OCI-LY7 (cell line): ENCODE measurements at regions not wholly inside any gene's neighbourhood (a gene's known extent, or its start where the extent isn't known, plus 50 kb on each side); places are given as distances from the start of the nearest gene placed in this dataset.

ENCODE experiments used
- BruUV-seq: library from RNA; stranded (reverse); fragments of 400-500 nt; replicated peaks from 2 replicates; lab custom pipeline; 2021; lab: Mats Ljungman, UMichigan
- CTCF ChIA-PET: fragments of 300-600 bp; sonication (Branson Sonifier 250); formaldehyde crosslinking; loops from one replicate; lab custom pipeline; 2022; ENCODE audit warnings: antibody characterized with exemption; ENCODE audit not compliant: unreplicated experiment; lab: Charles Lee
- POLR2A ChIA-PET: fragments of 300-600 bp; sonication (Branson Sonifier 250); formaldehyde crosslinking; loops from one replicate; lab custom pipeline; 2022; ENCODE audit warnings: antibody characterized with exemption; lab: Charles Lee
- DNase-seq: peaks from one replicate; pipeline ENCODE4 v3.0.0-alpha.2; 2015; ENCODE audit warnings: low spot score
- H2AFZ ChIP-seq: fragments of 200-600 bp; sonication (generic), shearing (Covaris generic); 2 replicates; pipeline ENCODE4 v1.6.1; 2014; ENCODE audit warnings: mild to moderate bottlenecking, antibody characterized with exemption, low read length, moderate library complexity
- H3K27ac ChIP-seq: fragments of 200-600 bp; sonication (generic); 2 replicates; pipeline ENCODE4 v1.5.1; 2014; ENCODE audit warnings: mixed run types, low read depth, mild to moderate bottlenecking, moderate library complexity, low read length, inconsistent platforms; ENCODE audit not compliant: poor library complexity, severe bottlenecking
- H3K36me3 ChIP-seq: fragments of 200-600 bp; sonication (generic); 2 replicates; pipeline ENCODE4 v1.6.1; 2014; ENCODE audit warnings: mild to moderate bottlenecking, antibody characterized with exemption, low read length, moderate library complexity, mixed read lengths; ENCODE audit not compliant: insufficient read depth
- H3K4me1 ChIP-seq: fragments of 200-600 bp; sonication (generic); 2 replicates; pipeline ENCODE4 v1.5.1; 2014; ENCODE audit warnings: mild to moderate bottlenecking, low read length; ENCODE audit not compliant: insufficient read depth, poor library complexity, severe bottlenecking
- H3K4me2 ChIP-seq: fragments of 200-600 bp; sonication (generic); 2 replicates; pipeline ENCODE4 v1.6.1; 2014; ENCODE audit warnings: mild to moderate bottlenecking, low read length
- H3K4me3 ChIP-seq: fragments of 200-600 bp; sonication (generic); 2 replicates; pipeline ENCODE4 v1.5.1; 2014; ENCODE audit warnings: mild to moderate bottlenecking, low read depth, low read length; ENCODE audit not compliant: poor library complexity, severe bottlenecking
- H3K79me2 ChIP-seq: fragments of 200-600 bp; sonication (generic); 2 replicates; pipeline ENCODE4 v1.6.1; 2016; ENCODE audit warnings: low read depth, mild to moderate bottlenecking, low read length, moderate library complexity, mixed read lengths; ENCODE audit not compliant: insufficient read depth
- H3K9me2 ChIP-seq: fragments of 200-600 bp; sonication (generic); 2 replicates; pipeline ENCODE4 v1.6.1; 2016; ENCODE audit warnings: mild to moderate bottlenecking, low read length, mixed read lengths; ENCODE audit not compliant: insufficient read depth
- H3K9me3 ChIP-seq: fragments of 200-600 bp; sonication (generic); 2 replicates; pipeline ENCODE4 v1.6.1; 2014; ENCODE audit warnings: mild to moderate bottlenecking, mixed run types, low read length, mixed read lengths
- H4K20me1 ChIP-seq: fragments of 200-600 bp; sonication (generic); 2 replicates; pipeline ENCODE4 v1.6.1; 2014; ENCODE audit warnings: mild to moderate bottlenecking, antibody characterized with exemption, low read length, moderate library complexity, mixed read lengths; ENCODE audit not compliant: insufficient read depth
- CTCF ChIP-seq: fragments of 200-600 bp; sonication (generic); conservative IDR thresholded peaks from 2 replicates; pipeline ENCODE4 v1.5.1; 2014; ENCODE audit warnings: mild to moderate bottlenecking, antibody characterized with exemption, low read length, moderate library complexity, mixed read lengths
- EZH2phosphoT487 ChIP-seq: fragments of 200-600 bp; sonication (generic); IDR thresholded peaks from 2 replicates; pipeline ENCODE4 v1.6.1; 2018; ENCODE audit warnings: low read depth, borderline replicate concordance, mild to moderate bottlenecking, mixed run types, antibody characterized with exemption, low read length, moderate library complexity, mixed read lengths
- intact Hi-C: fragments of 100-400 bp; cut with micrococcal nuclease; formaldehyde crosslinking; loops from one replicate; pipeline ENCODE4 v1.10.0; 2022; ENCODE audit not compliant: unreplicated experiment

- Histone ChIP-seq H3K27ac (no peak overlapping the region), H3K9me2 (no peaks in the 10 kb centered on the region), H3K36me3 (no peaks in the 10 kb centered on the region), H2AFZ (no peak overlapping the region), H3K4me2 (no peak overlapping the region), H3K4me1 (no peaks in the 10 kb centered on the region), H3K9me3 (no peaks in the 10 kb centered on the region), H4K20me1 (no peaks in the 10 kb centered on the region), H3K4me3 (no peak overlapping the region), H3K79me2 (no peaks in the 10 kb centered on the region)
- POLR2A ChIA-PET, result interaction anchor here (0.7 to 0.8 kb wide), 2 partner anchors 9 to 28 kb away, joined by 3 read pairs; no protein-coding TSS in a partner anchor
- BruUV-seq, result no TSS peak
- CTCF ChIA-PET, result interaction anchor here (1.0 kb wide), 1 partner anchor 15 kb away, joined by 3 read pairs; no protein-coding TSS in a partner anchor
- no peak for DNase-seq
- intact Hi-C loops, result no loop called here
- TF ChIP-seq EZH2phosphoT487, result no peak
- TF ChIP-seq CTCF, result no peak
These were observed 600.6 kb downstream of the KCNJ2 start for GRCh38 chr17:70769956-70770355.

GRCh38 chr17:70771804-70772386 lies 602.6 kb downstream of the KCNJ2 start:
- H3K9me2 ChIP-seq, result no peaks in the 10 kb centered on the region
- no peak overlapping the region for H3K4me2 ChIP-seq
- ChIA-PET CTCF (no interaction called here), POLR2A (interaction anchor here (0.7 kb wide), 1 partner anchor 1874 kb away, joined by 3 read pairs; no protein-coding TSS in a partner anchor)
- BruUV-seq, result no TSS peak
- no peak for DNase-seq
- no peaks in the 10 kb centered on the region for H3K4me1 ChIP-seq
- H4K20me1 ChIP-seq, result no peaks in the 10 kb centered on the region
- no peaks in the 10 kb centered on the region for H3K9me3 ChIP-seq
- H3K27ac ChIP-seq, result no peak overlapping the region
- H3K79me2 ChIP-seq, result no peaks in the 10 kb centered on the region
- no peaks in the 10 kb centered on the region for H3K36me3 ChIP-seq
- H3K4me3 ChIP-seq, result no peak overlapping the region
- H2AFZ ChIP-seq, result no peak overlapping the region
- TF ChIP-seq EZH2phosphoT487 (no peak), CTCF (no peak)
- intact Hi-C loops, result no loop called here

- no peaks in the 10 kb centered on the region for H3K79me2 ChIP-seq
- no peak for DNase-seq
- ChIA-PET POLR2A (interaction anchor here (0.7 kb wide), 1 partner anchor 77 kb away, joined by 3 read pairs; no protein-coding TSS in a partner anchor), CTCF (no interaction called here)
- intact Hi-C loops, result no loop called here
- H3K4me3 ChIP-seq, result no peak overlapping the region
- no peak overlapping the region for H3K4me2 ChIP-seq
- no peak overlapping the region for H3K27ac ChIP-seq
- TF ChIP-seq CTCF (no peak), EZH2phosphoT487 (no peak)
- no peaks in the 10 kb centered on the region for H4K20me1 ChIP-seq
- no peak overlapping the region for H2AFZ ChIP-seq
- no peaks in the 10 kb centered on the region for H3K4me1 ChIP-seq
- H3K9me2 ChIP-seq, result no peaks in the 10 kb centered on the region
- BruUV-seq, result no TSS peak
- no peaks in the 10 kb centered on the region for H3K36me3 ChIP-seq
- H3K9me3 ChIP-seq, result no peaks in the 10 kb centered on the region
These were observed 603.4 kb downstream of the KCNJ2 start for GRCh38 chr17:70772761-70773160.
